ENCODE measurements at regions not wholly inside any gene's neighbourhood (a gene's known extent, or its start where the extent isn't known, plus 50 kb on each side); places are given as distances from the start of the nearest gene placed in this dataset.

DNA sequence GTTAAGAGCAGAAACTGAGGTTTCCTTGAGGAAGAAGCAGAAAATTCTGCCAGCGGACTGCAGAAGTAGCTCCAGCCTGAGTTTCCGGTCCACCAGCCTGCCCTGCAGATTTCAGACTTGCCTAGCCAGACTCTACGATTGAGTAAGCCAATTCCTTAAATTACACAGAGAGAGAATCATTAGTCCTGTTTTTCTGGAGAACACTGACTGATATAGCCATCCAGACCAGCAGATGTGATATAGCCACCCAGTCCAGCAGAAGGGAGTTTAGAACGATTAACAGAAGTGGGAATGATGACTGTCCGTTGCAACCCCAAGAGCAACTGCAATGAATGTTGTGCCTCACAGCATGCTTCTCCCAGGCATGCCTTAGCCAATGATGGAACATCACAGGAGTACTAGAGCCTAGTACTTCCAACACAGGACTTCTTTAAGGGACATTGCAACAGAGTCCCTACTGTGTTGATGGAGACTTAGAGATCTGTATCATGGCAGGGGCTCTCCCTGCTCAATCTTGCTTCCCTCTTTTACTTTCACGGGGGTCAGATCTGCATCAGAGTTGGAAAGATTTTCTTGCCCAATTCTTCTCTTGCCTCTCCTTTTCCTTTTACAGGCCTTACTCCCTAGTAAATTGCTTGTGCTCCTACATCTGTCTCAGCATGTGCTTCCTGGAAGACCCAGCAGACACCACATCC, 264.6 kb upstream of the CLNK start (continued):
- TF ChIP-seq TAF1 (conservative IDR thresholded peaks at IDR 0.05), result no peak
- no peak for TF ChIP-seq SP1 (IDR thresholded peaks at IDR 0.05)
- TF ChIP-seq EGR1 (IDR thresholded peaks at IDR 0.05; ENCODE audit: low read depth in 2 of 2), result no peak

DNA sequence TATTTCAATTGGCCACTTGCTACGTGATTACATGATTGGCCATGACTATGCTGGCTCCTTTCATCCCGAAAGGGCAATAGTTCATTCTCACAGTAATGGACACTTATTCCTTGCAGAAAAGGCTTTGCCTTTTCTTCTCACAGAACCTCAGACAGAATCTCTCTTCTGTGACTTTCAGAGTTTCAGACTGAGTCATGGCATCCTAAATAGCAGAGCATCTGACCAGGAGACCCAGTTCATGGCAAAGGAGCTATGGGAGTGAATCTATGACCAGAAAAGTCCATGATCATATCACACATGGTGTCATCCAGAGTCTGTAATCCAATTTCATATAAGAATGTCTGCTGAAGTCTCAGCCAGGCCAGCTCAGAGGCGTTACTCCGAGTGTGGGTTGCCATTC, 263.3 kb upstream of the CLNK start:
- no peak overlapping the region for H3K9ac ChIP-seq (ENCODE audit: low read depth in 1 of 2, low read length in 2 of 2)
- peaks cover 0 to 6% (median 3%) of the 10 kb centered on the region in 4 donors for H3K27me3 ChIP-seq (ENCODE audit: control insufficient read depth in 4 of 4, insufficient read depth in 4 of 4, low read length in 3 of 4)
- H3K4me1 ChIP-seq (ENCODE audit: control insufficient read depth in 4 of 4, insufficient read depth in 4 of 4, low read length in 3 of 4), result no peaks in the 10 kb centered on the region
- no peak for DNase-seq (ENCODE audit: low spot score)
- no peaks in the 10 kb centered on the region for H3K36me3 ChIP-seq (ENCODE audit: control insufficient read depth in 4 of 4, insufficient read depth in 3 of 4, low read depth in 1 of 4, low read length in 3 of 4)
- TF ChIP-seq, protein P1, sequence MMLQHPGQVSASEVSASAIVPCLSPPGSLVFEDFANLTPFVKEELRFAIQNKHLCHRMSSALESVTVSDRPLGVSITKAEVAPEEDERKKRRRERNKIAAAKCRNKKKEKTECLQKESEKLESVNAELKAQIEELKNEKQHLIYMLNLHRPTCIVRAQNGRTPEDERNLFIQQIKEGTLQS (IDR thresholded peaks at IDR 0.05), result no peak
- TF ChIP-seq JUND (IDR thresholded peaks at IDR 0.05), result no peak
- TF ChIP-seq HNF4A (conservative IDR thresholded peaks at IDR 0.05), result no peak
- TF ChIP-seq, protein P2, sequence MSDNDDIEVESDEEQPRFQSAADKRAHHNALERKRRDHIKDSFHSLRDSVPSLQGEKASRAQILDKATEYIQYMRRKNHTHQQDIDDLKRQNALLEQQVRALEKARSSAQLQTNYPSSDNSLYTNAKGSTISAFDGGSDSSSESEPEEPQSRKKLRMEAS (IDR thresholded peaks at IDR 0.05), result no peak
- TF ChIP-seq, protein P3, sequence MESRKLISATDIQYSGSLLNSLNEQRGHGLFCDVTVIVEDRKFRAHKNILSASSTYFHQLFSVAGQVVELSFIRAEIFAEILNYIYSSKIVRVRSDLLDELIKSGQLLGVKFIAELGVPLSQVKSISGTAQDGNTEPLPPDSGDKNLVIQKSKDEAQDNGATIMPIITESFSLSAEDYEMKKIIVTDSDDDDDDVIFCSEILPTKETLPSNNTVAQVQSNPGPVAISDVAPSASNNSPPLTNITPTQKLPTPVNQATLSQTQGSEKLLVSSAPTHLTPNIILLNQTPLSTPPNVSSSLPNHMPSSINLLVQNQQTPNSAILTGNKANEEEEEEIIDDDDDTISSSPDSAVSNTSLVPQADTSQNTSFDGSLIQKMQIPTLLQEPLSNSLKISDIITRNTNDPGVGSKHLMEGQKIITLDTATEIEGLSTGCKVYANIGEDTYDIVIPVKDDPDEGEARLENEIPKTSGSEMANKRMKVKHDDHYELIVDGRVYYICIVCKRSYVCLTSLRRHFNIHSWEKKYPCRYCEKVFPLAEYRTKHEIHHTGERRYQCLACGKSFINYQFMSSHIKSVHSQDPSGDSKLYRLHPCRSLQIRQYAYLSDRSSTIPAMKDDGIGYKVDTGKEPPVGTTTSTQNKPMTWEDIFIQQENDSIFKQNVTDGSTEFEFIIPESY (IDR thresholded peaks at IDR 0.05), result no peak
- TF ChIP-seq, protein P4, sequence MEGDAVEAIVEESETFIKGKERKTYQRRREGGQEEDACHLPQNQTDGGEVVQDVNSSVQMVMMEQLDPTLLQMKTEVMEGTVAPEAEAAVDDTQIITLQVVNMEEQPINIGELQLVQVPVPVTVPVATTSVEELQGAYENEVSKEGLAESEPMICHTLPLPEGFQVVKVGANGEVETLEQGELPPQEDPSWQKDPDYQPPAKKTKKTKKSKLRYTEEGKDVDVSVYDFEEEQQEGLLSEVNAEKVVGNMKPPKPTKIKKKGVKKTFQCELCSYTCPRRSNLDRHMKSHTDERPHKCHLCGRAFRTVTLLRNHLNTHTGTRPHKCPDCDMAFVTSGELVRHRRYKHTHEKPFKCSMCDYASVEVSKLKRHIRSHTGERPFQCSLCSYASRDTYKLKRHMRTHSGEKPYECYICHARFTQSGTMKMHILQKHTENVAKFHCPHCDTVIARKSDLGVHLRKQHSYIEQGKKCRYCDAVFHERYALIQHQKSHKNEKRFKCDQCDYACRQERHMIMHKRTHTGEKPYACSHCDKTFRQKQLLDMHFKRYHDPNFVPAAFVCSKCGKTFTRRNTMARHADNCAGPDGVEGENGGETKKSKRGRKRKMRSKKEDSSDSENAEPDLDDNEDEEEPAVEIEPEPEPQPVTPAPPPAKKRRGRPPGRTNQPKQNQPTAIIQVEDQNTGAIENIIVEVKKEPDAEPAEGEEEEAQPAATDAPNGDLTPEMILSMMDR (IDR thresholded peaks at IDR 0.05; ENCODE audit: low read depth, low read length, missing input control), result no peak
- TF ChIP-seq, protein P5, sequence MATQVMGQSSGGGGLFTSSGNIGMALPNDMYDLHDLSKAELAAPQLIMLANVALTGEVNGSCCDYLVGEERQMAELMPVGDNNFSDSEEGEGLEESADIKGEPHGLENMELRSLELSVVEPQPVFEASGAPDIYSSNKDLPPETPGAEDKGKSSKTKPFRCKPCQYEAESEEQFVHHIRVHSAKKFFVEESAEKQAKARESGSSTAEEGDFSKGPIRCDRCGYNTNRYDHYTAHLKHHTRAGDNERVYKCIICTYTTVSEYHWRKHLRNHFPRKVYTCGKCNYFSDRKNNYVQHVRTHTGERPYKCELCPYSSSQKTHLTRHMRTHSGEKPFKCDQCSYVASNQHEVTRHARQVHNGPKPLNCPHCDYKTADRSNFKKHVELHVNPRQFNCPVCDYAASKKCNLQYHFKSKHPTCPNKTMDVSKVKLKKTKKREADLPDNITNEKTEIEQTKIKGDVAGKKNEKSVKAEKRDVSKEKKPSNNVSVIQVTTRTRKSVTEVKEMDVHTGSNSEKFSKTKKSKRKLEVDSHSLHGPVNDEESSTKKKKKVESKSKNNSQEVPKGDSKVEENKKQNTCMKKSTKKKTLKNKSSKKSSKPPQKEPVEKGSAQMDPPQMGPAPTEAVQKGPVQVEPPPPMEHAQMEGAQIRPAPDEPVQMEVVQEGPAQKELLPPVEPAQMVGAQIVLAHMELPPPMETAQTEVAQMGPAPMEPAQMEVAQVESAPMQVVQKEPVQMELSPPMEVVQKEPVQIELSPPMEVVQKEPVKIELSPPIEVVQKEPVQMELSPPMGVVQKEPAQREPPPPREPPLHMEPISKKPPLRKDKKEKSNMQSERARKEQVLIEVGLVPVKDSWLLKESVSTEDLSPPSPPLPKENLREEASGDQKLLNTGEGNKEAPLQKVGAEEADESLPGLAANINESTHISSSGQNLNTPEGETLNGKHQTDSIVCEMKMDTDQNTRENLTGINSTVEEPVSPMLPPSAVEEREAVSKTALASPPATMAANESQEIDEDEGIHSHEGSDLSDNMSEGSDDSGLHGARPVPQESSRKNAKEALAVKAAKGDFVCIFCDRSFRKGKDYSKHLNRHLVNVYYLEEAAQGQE (IDR thresholded peaks at IDR 0.05), result no peak
- no peak for TF ChIP-seq HNF4G (IDR thresholded peaks at IDR 0.05)
- TF ChIP-seq NR2F2 (IDR thresholded peaks at IDR 0.05), result no peak
- no peak for TF ChIP-seq EGR1 (IDR thresholded peaks at IDR 0.05; ENCODE audit: low read depth in 2 of 2)
- TF ChIP-seq TAF1 (conservative IDR thresholded peaks at IDR 0.05), result no peak
- no peak for TF ChIP-seq YY1 (IDR thresholded peaks at IDR 0.05)
- TF ChIP-seq RXRA (IDR thresholded peaks at IDR 0.05), result no peak
- no peak for TF ChIP-seq SP1 (IDR thresholded peaks at IDR 0.05)
- 58% methylated on average over 4 of the region's 4 CpGs for WGBS
- H3K4me3 ChIP-seq (ENCODE audit: low read depth in 1 of 3, low read length in 3 of 3), result no peak overlapping the region
- peaks cover 0 to 4% (median 0%) of the 10 kb centered on the region in 4 donors for H3K9me3 ChIP-seq (ENCODE audit: control insufficient read depth in 4 of 4, low read length in 3 of 4)
- H3K27ac ChIP-seq (ENCODE audit: low read depth in 1 of 2, low read length in 2 of 2), result no peak overlapping the region

Measured in liver (tissue), 8 donors.